Left lobe of liver (tissue), 2 donors: ENCODE measurements at regions not wholly inside any gene's neighbourhood (a gene's known extent, or its start where the extent isn't known, plus 50 kb on each side); places are given as distances from the start of the nearest gene placed in this dataset.

ENCODE experiments used
- ATAC-seq: fragments of 200-7000 bp; cut with Tn5 transposase; one replicate; pipeline ENCODE4 v1.9.1; 2020; ENCODE audit warnings: mild to moderate bottlenecking, moderate library complexity
- DNase-seq: peaks from one replicate; pipeline ENCODE4 v3.0.0-alpha.2; 2020; ENCODE audit warnings: low spot score
- donor health status: DM: no; HTN: no; CAD: no; lungs with moderate emphysema.
- donor health status: DM: no; HTN: yes; CAD: no.

DNA sequence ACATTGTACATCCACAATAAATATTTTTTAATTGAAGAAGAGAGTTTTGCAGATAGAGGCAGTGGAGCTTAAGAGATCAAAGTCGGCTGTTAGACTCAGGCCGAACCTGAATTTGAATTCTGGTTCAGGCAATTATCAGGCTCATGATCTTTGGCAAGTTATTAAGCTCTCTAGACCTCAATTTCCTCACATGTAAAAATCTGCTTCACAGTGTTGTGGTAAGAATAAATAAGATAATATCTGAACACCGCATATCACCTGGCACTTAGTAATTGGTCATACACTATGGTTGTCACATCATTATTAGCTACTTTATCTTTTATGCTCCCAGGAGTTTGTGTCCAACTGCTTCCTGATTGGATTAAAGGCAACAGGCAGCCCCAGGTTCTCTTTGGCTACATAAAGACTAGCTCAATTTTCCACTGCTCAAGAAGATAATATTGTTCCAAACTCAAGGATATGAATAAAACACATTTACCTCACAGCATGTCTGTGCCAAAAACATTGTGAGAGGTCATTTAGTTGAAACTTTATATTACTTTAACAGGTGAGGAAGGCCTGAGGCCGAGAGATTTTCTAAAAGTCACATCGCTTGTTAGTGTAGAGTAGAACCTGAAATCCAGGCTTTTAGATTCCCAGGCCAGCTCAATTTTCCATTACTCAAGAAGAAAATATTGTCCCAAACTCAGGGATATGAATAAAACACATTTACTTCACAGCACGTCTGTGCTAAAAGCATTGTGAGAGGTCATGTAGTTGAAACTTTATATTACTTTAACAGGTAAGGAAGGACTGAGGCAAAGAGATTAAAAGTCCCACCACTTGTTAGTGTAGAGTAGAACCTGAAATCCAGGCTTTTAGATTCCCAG lies 289.2 kb upstream of the PTGER4 start:
- ATAC-seq, result no peak
- DNase-seq, result no peak

DNA sequence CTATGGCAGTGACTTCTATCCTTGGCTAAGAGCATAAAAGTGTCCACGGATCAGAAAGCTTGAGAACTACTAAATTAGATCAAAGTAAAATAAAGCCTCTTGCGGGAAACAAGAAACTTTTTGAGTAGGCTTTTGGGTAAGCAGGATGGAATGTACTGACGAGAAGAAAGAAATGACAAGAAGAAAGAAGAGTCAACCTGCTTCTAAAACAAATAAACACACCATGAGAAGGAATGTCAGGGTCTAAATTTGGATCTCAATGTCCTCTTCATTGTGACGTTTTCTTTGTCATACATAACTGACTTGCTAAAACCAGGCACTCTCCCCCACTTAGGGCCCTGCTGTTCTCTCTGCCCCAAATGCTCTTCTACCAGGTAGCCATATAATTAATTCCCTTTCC lies 290.1 kb upstream of the PTGER4 start:
- ATAC-seq (no peak), DNase-seq (no peak)

- ATAC-seq (no peak), DNase-seq (no peak)
Measured at GRCh38 chr5:40386289-40386688, 293.4 kb upstream of the PTGER4 start.

- DNase-seq, result no peak
- no peak for ATAC-seq
Measured at GRCh38 chr5:40385544-40385943, 294.2 kb upstream of the PTGER4 start.

DNA sequence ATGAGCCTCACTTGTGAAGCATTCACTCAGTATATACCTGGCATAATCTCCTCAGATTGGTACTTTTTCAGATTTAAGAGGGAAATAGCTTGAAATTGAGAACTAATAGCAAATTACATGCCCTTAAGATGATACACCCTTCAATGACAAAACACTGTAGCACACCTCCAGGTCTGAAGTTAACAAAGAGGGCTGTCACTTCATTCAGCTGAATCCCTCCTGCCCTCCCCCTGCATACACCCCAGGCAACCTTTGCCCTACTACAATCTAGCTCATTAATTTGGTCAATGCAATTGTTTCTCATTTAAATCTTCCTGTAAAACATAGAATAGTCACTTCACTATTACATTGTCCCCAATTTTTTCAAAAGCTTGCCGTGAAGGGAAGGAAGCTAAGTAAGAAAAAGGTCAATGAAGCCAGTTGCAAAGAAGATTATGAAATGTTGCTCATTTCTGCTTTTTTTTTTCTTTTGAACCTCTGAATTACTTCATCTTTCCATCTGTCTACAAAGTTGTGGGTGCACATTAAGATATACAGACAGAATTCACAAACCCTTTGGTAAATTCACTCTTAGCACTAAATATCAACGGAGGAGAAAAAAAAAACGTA lies 294.8 kb upstream of the PTGER4 start:
- DNase-seq (no peak), ATAC-seq (no peak)

GRCh38 chr5:40383749-40384651 lies 295.7 kb upstream of the PTGER4 start:
- DNase-seq, result no peak
- ATAC-seq, result no peak

- ATAC-seq, result no peak
Measured at GRCh38 chr5:40381676-40382363, 297.9 kb upstream of the PTGER4 start.

GRCh38 chr5:40381016-40381415 lies 298.7 kb upstream of the PTGER4 start:
- ATAC-seq (no peak), DNase-seq (no peak)

More at GRCh38 chr5:40381676-40382363, 297.9 kb upstream of the PTGER4 start:
- DNase-seq, result no peak

GRCh38 chr5:40378396-40379177 lies 301.1 kb upstream of the PTGER4 start:
- no peak for DNase-seq
- ATAC-seq, result no peak

DNA sequence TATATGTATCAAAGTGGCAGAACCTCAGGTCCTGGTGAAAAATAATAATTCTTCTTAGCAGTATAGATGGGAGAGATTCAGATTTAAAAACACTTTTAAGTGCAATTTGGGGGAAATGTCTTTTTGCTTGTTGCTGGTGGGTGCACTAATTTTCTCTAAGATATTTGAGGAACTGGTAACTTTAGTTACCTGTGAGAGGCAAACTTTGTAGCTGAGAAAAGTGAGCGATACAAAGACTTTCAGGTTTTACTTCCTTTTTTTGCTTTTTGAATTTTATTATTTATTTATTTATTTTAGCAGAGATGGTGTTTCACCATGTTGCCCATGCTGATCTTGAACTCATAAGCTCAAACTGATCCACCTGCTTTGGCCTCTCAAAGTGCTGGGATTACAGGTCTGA lies 303.1 kb upstream of the PTGER4 start:
- no peak for ATAC-seq
- no peak for DNase-seq

- ATAC-seq, result no peak
Measured at GRCh38 chr5:40374853-40375252, 304.9 kb upstream of the PTGER4 start.

GRCh38 chr5:40368200-40368599 lies 311.5 kb upstream of the PTGER4 start:
- no peak for ATAC-seq
- no peak for DNase-seq

More at GRCh38 chr5:40374853-40375252, 304.9 kb upstream of the PTGER4 start:
- no peak for DNase-seq

DNA sequence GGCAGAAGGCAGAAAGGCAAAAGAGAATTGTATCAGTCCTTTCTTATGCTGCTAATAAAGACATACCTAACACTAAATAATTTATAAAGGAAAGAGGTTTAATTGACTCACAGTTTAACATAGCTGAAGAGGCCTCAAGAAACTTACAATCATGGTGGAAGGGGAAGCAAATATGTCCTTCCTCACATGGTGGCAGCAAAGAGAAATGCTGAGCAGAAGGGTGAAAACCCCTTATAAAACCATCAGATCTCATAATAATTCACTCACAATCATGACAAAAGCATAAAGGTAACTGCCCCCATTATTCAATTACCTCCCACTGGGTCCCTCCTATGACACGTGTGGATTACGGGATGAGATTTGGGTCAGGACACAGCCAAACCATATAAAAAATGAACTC lies 312.5 kb upstream of the PTGER4 start:
- ATAC-seq (no peak), DNase-seq (no peak)

DNA sequence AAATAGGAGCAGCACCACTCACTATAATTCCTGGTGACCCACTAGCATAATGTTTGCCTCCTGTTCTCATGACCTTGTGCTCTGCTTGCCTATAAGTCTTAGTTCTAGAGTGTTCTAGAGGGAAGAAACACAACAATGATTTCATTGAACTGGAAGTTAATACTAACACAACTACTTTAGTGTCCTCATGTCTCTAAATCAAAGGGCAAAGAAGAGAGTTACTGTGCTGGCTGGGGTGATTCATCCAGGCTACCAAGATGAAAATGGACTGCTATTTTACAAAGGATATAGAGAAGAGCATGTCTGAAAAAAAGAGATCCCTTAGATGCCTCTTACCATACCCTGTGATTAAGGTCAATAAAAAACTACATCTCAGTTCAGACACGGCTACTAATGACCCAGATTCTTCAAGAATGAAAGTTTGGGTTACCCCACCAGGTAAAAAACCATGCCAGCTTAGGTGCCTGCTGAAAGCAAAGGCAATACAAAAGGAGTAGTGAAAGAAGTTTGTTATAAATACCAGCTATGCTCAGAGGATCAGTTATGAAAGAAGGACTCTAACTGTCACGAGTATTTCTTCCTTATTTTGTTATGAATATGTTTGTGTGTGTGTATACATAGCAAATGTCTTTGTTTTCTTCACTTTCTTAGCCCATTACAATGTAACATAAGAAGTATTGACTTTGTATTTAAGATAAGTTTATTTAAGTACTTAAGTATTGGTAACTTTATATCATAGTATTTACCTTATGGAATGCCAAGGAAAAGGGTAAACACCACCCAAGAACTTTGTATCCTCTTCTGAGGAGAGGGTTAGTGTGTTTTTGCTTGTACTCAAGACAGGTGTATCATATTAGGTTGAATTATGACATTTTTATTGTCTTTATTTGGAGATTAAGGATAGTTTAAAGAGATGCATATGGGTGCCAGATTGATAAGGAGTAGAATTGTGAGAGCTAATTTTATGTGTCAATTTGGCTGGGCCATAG lies 314.1 kb upstream of the PTGER4 start:
- DNase-seq (no peak), ATAC-seq (no peak)

DNA sequence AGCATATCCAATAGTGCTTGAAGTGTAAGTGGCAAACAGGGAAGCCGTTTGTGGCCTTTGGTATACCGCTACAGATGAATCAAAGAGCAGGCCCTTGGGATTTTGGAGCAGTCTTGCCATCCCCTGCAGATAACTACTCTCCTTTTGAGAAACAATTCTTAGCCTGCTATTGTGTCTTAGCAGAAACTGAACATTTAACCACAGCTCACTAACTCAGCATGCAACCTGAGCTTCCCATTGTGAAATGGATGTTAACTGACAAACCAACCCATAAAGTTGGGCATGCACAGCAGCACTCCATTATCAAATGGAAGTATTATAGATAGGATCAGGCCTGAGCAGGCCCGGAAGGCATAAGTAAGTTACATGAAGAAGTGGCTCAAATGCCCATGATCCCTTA lies 315.3 kb upstream of the PTGER4 start:
- ATAC-seq (no peak), DNase-seq (no peak)

- ATAC-seq, result no peak
- DNase-seq, result no peak
Measured at GRCh38 chr5:40361378-40361777, 318.3 kb upstream of the PTGER4 start.

- ATAC-seq (no peak), DNase-seq (no peak)
Measured at GRCh38 chr5:40360685-40361084, 319.0 kb upstream of the PTGER4 start.

GRCh38 chr5:40359832-40360231 lies 319.9 kb upstream of the PTGER4 start:
- ATAC-seq, result no peak
- no peak for DNase-seq

GRCh38 chr5:40359093-40359492 lies 320.6 kb upstream of the PTGER4 start:
- no peak for DNase-seq
- no peak for ATAC-seq
